Mucosa of descending colon (tissue), 3 donors: ENCODE measurements at regions not wholly inside any gene's neighbourhood (a gene's known extent, or its start where the extent isn't known, plus 50 kb on each side); places are given as distances from the start of the nearest gene placed in this dataset.

Source experiments
- ATAC-seq: fragments of 200-7000 bp; cut with Tn5 transposase; one replicate; pipeline ENCODE4 v1.9.1; 2020; ENCODE audit warnings: mild to moderate bottlenecking, moderate library complexity
- DNase-seq, 3 donors: peaks; one replicate each; pipeline ENCODE4 v3.0.0-alpha.2; 2020
- H3K36me3 ChIP-seq: fragments of 200-600 bp; one replicate; pipeline ENCODE4 v1.8.0; 2021; ENCODE audit warnings: low read depth, mild to moderate bottlenecking
- H3K4me1 ChIP-seq: fragments of 200-600 bp; one replicate; pipeline ENCODE4 v1.8.0; 2021; ENCODE audit warnings: low read depth, mild to moderate bottlenecking
- H3K4me3 ChIP-seq: fragments of 200-600 bp; one replicate; pipeline ENCODE4 v1.8.0; 2021; ENCODE audit warnings: mild to moderate bottlenecking
- H3K9me3 ChIP-seq: fragments of 200-600 bp; one replicate; pipeline ENCODE4 v1.8.0; 2021; ENCODE audit warnings: mild to moderate bottlenecking
- intact Hi-C, 2 donors: fragments of 100-400 bp; cut with DNase I in 1 of 2; cut with micrococcal nuclease in 1 of 2; formaldehyde crosslinking; loops; one replicate each; pipeline versions ENCODE4 v1.11.0 to v1.11.1; 2022; cut with DNase I, micrococcal nuclease
- TF ChIP-seq, protein P1 (sequence below): fragments of 200-600 bp; IDR thresholded peaks from one replicate; pipeline ENCODE4 v1.8.0; 2022; ENCODE audit warnings: antibody characterized with exemption, mild to moderate bottlenecking
- donor health status: DM: no; HTN: no; CAD: no; lungs with moderate emphysema.
- donor health status: DM: no; HTN: no; CAD: no.
- donor health status: DM: no; HTN: yes; CAD: no.

DNA sequence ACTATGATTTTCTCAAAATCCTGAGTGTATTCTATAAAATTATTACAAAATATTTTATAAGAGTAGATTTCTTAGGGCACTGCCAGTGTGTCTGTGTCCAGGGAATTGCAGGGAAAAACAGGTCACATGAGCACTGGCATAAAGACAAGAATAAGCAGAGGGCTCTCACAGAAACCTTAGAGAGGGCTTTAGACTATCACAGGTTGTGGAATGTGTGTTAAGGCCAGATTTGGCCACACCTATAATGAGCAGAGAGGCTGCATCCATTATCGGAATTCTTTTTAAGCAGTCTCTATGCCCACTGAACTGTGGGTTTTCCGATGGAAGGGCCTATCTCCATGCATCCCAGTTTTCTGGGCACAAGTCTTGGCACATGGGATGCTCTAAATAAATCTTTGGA, 90.2 kb downstream of the RTP4 start:
- no peaks in the 10 kb centered on the region for H3K36me3 ChIP-seq
- DNase-seq (no peak), ATAC-seq (no peak)
- no peak overlapping the region for H3K4me3 ChIP-seq
- intact Hi-C loops = no loop called here
- H3K4me1 ChIP-seq = no peaks in the 10 kb centered on the region
- H3K9me3 ChIP-seq = no peaks in the 10 kb centered on the region
- TF ChIP-seq, protein P1, sequence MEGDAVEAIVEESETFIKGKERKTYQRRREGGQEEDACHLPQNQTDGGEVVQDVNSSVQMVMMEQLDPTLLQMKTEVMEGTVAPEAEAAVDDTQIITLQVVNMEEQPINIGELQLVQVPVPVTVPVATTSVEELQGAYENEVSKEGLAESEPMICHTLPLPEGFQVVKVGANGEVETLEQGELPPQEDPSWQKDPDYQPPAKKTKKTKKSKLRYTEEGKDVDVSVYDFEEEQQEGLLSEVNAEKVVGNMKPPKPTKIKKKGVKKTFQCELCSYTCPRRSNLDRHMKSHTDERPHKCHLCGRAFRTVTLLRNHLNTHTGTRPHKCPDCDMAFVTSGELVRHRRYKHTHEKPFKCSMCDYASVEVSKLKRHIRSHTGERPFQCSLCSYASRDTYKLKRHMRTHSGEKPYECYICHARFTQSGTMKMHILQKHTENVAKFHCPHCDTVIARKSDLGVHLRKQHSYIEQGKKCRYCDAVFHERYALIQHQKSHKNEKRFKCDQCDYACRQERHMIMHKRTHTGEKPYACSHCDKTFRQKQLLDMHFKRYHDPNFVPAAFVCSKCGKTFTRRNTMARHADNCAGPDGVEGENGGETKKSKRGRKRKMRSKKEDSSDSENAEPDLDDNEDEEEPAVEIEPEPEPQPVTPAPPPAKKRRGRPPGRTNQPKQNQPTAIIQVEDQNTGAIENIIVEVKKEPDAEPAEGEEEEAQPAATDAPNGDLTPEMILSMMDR = no peak

GRCh38 chr3:187456250-187456649, 88.1 kb downstream of the RTP4 start:
- H3K4me1 ChIP-seq = no peaks in the 10 kb centered on the region
- DNase-seq = no peak

DNA sequence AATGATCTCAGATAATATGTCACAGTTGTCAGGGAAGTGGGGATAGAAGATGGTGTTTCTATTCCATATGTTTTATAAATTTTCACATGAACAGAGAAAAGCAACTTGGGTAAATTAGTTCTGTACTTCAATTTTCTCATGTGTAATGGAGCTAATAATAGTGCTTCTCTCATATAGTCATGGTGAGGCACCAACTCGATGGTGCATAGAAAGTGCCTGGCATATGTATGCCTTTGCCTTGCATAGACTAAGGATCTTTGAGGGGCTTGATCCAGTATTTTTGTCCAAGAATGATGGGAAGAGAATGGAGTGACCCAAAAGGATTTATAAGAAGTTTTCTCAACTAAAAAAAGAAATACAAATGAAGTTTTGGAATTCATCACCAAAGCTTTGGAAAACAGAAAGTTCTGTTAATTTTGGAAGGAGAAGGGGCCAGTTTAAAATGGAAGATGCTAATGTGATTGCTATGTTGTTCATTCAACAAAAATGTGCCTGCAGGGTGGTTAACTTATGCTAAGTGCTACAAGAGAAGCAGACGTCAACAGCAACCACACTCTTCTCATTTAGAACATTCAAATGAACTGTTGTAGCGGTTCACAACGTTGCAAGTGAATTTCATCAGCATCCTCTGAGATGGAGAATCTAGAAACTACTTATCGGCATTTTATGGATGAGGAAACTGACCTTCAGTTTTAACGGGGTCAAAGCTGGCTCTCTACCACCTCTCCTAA, 86.1 kb downstream of the RTP4 start:
- H3K4me3 ChIP-seq = no peak overlapping the region
- intact Hi-C loops = no loop called here
- no peaks in the 10 kb centered on the region for H3K36me3 ChIP-seq
- DNase-seq (no peak), ATAC-seq (no peak)
- H3K9me3 ChIP-seq = no peaks in the 10 kb centered on the region
- TF ChIP-seq, protein P1 = no peak
- no peaks in the 10 kb centered on the region for H3K4me1 ChIP-seq

More at GRCh38 chr3:187456250-187456649, 88.1 kb downstream of the RTP4 start:
- no peak for ATAC-seq
- H3K36me3 ChIP-seq = no peaks in the 10 kb centered on the region
- TF ChIP-seq, protein P1 = no peak
- no peaks in the 10 kb centered on the region for H3K9me3 ChIP-seq
- intact Hi-C loops = no loop called here
- H3K4me3 ChIP-seq = no peak overlapping the region

GRCh38 chr3:187450431-187451190, 82.4 kb downstream of the RTP4 start:
- Histone ChIP-seq H3K4me1 (no peaks in the 10 kb centered on the region), H3K4me3 (no peak overlapping the region), H3K36me3 (no peaks in the 10 kb centered on the region), H3K9me3 (no peaks in the 10 kb centered on the region)
- intact Hi-C loops = no loop called here
- no peak for DNase-seq
- no peak for ATAC-seq
- TF ChIP-seq, protein P1 = no peak

GRCh38 chr3:187448674-187449073, 80.5 kb downstream of the RTP4 start:
- DNase-seq (no peak), ATAC-seq (no peak)
- H3K4me1 ChIP-seq = no peaks in the 10 kb centered on the region
- H3K9me3 ChIP-seq = no peaks in the 10 kb centered on the region
- TF ChIP-seq, protein P1 = no peak
- H3K4me3 ChIP-seq = no peak overlapping the region
- H3K36me3 ChIP-seq = no peaks in the 10 kb centered on the region
- intact Hi-C loops = no loop called here
